Sigmoid colon (tissue), 4 donors: ENCODE measurements at regions not wholly inside any gene's neighbourhood (a gene's known extent, or its start where the extent isn't known, plus 50 kb on each side); places are given as distances from the start of the nearest gene placed in this dataset.

Source experiments
- CTCF ChIP-seq, 4 experiments: fragments of 450-650 bp in 3 of 4; fragments of 200-600 bp in 1 of 4; IDR thresholded peaks; one replicate each; pipeline ENCODE4 v1.5.1; 2016 to 2019; ENCODE audit warnings: antibody characterized with exemption in 4 of 4, mild to moderate bottlenecking in 3 of 4, moderate library complexity in 2 of 4
- POLR2A ChIP-seq, 2 donors: fragments of 450-650 bp; IDR thresholded peaks; one replicate each; pipeline ENCODE4 v1.6.1; 2016; ENCODE audit warnings: antibody characterized with exemption in 2 of 2, mild to moderate bottlenecking in 2 of 2, moderate library complexity in 2 of 2
- POLR2AphosphoS5 ChIP-seq, 4 donors: sonication (generic); formaldehyde crosslinking; IDR thresholded peaks; one replicate each; pipeline ENCODE4 v1.6.1; 2017; ENCODE audit warnings: antibody characterized with exemption in 4 of 4

- TF ChIP-seq CTCF (IDR thresholded peaks at IDR 0.05): no peak
- TF ChIP-seq POLR2AphosphoS5 (IDR thresholded peaks at IDR 0.05): no peak
- no peak for TF ChIP-seq POLR2A (IDR thresholded peaks at IDR 0.05)
These were observed 897.5 kb downstream of the PCDH7 start for GRCh38 chr4:31617667-31618066.
